SU-DHL-6 (cell line): ENCODE measurements at regions not wholly inside any gene's neighbourhood (a gene's known extent, or its start where the extent isn't known, plus 50 kb on each side); places are given as distances from the start of the nearest gene placed in this dataset.

ENCODE experiments used
- H2AFZ ChIP-seq: fragments of 200-600 bp; sonication (generic); 2 replicates; pipeline ENCODE4 v1.6.1; 2014; ENCODE audit warnings: low read depth, mild to moderate bottlenecking, moderate library complexity, mixed read lengths, antibody characterized with exemption, low read length; ENCODE audit not compliant: severe bottlenecking
- H3F3A ChIP-seq: fragments of 200-600 bp; shearing (Covaris generic); 2 replicates; pipeline ENCODE4 v1.6.0; 2016; ENCODE audit warnings: antibody characterized with exemption, mild to moderate bottlenecking; ENCODE audit not compliant: insufficient read depth
- H3K27ac ChIP-seq: fragments of 200-600 bp; sonication (generic); 2 replicates; pipeline ENCODE4 v1.5.1; 2016; ENCODE audit warnings: low read depth, mild to moderate bottlenecking, low read length, moderate library complexity, mixed read lengths
- H3K27me3 ChIP-seq: fragments of 200-600 bp; sonication (generic), shearing (Covaris generic); 2 replicates; pipeline ENCODE4 v1.6.0; 2014; ENCODE audit warnings: mild to moderate bottlenecking, low read length
- H3K36me3 ChIP-seq: fragments of 200-600 bp; sonication (generic); 2 replicates; pipeline ENCODE4 v1.6.1; 2014; ENCODE audit warnings: mild to moderate bottlenecking, low read length, mixed read lengths
- H3K4me2 ChIP-seq: fragments of 300-600, 200-600 bp; shearing (Covaris generic), sonication (generic); 2 replicates; pipeline ENCODE4 v1.6.0; 2014; ENCODE audit warnings: low read length, low read depth, mild to moderate bottlenecking; ENCODE audit not compliant: poor library complexity, severe bottlenecking
- H3K4me3 ChIP-seq: fragments of 200-600 bp; sonication (generic); 2 replicates; pipeline ENCODE4 v1.5.1; 2014; ENCODE audit warnings: antibody characterized with exemption, low read length, mild to moderate bottlenecking, mixed read lengths; ENCODE audit not compliant: insufficient read depth, poor library complexity, severe bottlenecking
- H3K79me2 ChIP-seq: fragments of 200-600 bp; sonication (generic); 2 replicates; pipeline ENCODE4 v1.6.1; 2014; ENCODE audit warnings: mild to moderate bottlenecking, low read length, moderate library complexity; ENCODE audit not compliant: insufficient read depth
- H3K9ac ChIP-seq: fragments of 200-600 bp; sonication (generic); 2 replicates; pipeline ENCODE4 v1.7.0; 2014; ENCODE audit warnings: mild to moderate bottlenecking, low read length
- H3K9me2 ChIP-seq: fragments of 200-600 bp; sonication (generic); replicated peaks from 2 replicates; pipeline ENCODE4 v1.6.1; 2014; ENCODE audit warnings: low read length; ENCODE audit not compliant: insufficient read depth
- H3K9me3 ChIP-seq: fragments of 200-600 bp; sonication (generic); 2 replicates; pipeline ENCODE4 v1.6.1; 2014; ENCODE audit warnings: low read length, mixed read lengths; ENCODE audit not compliant: insufficient read depth
- H4K20me1 ChIP-seq: fragments of 200-600 bp; sonication (generic); 2 replicates; pipeline ENCODE4 v1.6.1; 2014; ENCODE audit warnings: low read depth, mild to moderate bottlenecking, antibody characterized with exemption, low read length, moderate library complexity, mixed read lengths
- EZH2phosphoT487 ChIP-seq: fragments of 200-600 bp; sonication (generic), shearing (Covaris generic); conservative IDR thresholded peaks from 2 replicates; pipeline ENCODE4 v1.6.1; 2018; ENCODE audit warnings: mild to moderate bottlenecking, antibody characterized with exemption, low read length, moderate library complexity, mixed read lengths
- TF ChIP-seq, protein P1 (sequence below): fragments of 200-600 bp; sonication (generic); IDR thresholded peaks from one replicate; pipeline ENCODE4 v1.5.1; 2017; ENCODE audit warnings: antibody characterized with exemption, mild to moderate bottlenecking, low read length, moderate library complexity; ENCODE audit not compliant: insufficient read depth, poor library complexity, severe bottlenecking

DNA sequence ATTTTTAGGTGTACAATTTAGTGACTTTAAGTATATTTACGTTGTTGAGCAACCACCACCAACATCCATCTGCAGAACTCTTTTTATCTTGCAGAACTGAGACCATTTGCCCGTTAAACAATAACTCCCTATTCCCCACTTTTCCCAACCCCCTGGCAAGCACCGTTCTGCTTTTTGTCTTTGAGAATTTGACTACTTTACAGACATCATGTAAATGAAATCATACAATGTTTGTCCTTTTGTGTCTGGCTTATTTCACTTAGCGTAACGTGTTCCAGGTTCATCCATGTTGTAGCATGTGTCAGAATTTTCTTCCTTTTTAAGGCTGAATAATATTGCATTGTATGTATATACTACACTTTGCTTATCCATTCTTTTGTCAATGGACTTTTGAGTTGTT is 201.5 kb downstream of the DACT1 start:
- no peak overlapping the region for H3K9ac ChIP-seq

DNA sequence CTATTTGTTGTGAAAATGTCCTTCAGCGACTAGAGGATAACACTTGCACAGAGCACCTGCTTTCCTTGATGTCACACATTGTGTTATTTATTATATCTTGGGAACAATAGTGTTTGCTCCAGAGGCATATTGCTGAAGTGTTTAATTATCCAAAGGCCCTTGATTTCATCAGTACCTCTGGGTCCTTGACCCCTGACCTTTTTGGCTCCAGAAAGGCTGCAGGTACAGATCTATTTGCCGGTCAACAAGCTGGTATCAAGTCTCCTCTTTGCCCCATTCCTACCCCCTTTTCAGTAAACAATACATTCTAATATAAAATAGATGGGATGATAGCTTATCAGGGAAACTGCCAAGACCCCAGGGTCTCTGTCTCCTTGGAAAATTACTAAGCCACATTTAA is 206.8 kb downstream of the DACT1 start:
- Histone ChIP-seq H3F3A (no peaks in the 10 kb centered on the region), H3K79me2 (no peaks in the 10 kb centered on the region), H2AFZ (no peak overlapping the region), H3K9me2 (no peaks in the 10 kb centered on the region), H3K9ac (no peak overlapping the region), H3K4me2 (no peak overlapping the region), H3K4me3 (no peak overlapping the region), H3K27ac (no peak overlapping the region), H3K36me3 (no peaks in the 10 kb centered on the region), H3K9me3 (no peaks in the 10 kb centered on the region), H4K20me1 (no peaks in the 10 kb centered on the region), H3K27me3 (no peaks in the 10 kb centered on the region)
- TF ChIP-seq EZH2phosphoT487: no peak
- TF ChIP-seq, protein P1, sequence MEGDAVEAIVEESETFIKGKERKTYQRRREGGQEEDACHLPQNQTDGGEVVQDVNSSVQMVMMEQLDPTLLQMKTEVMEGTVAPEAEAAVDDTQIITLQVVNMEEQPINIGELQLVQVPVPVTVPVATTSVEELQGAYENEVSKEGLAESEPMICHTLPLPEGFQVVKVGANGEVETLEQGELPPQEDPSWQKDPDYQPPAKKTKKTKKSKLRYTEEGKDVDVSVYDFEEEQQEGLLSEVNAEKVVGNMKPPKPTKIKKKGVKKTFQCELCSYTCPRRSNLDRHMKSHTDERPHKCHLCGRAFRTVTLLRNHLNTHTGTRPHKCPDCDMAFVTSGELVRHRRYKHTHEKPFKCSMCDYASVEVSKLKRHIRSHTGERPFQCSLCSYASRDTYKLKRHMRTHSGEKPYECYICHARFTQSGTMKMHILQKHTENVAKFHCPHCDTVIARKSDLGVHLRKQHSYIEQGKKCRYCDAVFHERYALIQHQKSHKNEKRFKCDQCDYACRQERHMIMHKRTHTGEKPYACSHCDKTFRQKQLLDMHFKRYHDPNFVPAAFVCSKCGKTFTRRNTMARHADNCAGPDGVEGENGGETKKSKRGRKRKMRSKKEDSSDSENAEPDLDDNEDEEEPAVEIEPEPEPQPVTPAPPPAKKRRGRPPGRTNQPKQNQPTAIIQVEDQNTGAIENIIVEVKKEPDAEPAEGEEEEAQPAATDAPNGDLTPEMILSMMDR: no peak

More for the DNA sequence above, 201.5 kb downstream of the DACT1 start:
- Histone ChIP-seq H3K9me2 (no peaks in the 10 kb centered on the region), H3K27me3 (no peaks in the 10 kb centered on the region), H3K36me3 (no peaks in the 10 kb centered on the region), H3K79me2 (no peaks in the 10 kb centered on the region), H2AFZ (no peak overlapping the region), H3K4me2 (no peak overlapping the region), H3F3A (no peaks in the 10 kb centered on the region), H3K9me3 (no peaks in the 10 kb centered on the region), H4K20me1 (no peaks in the 10 kb centered on the region), H3K4me3 (no peak overlapping the region), H3K27ac (no peak overlapping the region)
- no peak for TF ChIP-seq EZH2phosphoT487
- TF ChIP-seq, protein P1: no peak

DNA sequence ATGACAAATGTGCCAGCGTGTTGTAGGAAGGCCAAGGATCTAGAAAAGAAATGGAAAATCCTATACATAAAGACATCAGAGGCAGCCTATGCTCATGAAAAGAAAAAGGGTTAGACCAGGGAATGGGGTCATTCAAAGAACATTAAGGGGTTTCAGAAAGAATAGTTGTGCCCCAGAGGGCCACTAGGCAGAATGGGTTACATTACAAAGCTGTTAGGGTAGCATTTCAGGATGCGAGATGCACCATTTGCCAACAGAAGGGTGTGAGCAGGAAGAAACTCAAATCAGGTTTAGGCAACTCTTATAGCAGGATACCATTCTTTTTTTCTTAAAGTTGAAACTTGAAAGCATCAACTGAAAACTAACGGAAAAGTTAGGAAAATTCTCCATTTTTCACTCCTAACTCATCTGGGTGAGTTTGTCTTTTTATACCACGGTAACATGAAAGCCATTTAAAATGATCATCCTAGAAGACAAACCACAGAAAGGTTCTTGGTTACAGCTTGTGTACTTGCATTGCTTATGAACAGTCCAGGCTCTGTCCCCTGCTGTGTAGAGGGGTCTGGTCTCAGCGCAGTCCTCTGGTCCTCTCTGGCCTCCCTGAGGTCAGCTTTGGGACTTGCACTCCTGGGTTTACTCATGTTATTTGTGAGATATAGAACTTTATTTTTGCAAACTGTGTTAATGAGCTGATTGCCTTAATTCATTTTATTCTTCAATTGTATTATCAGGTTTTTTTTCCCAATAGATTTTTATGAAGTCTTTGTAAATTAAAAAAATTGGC is 209.1 kb downstream of the DACT1 start:
- H3K79me2 ChIP-seq: no peaks in the 10 kb centered on the region
- H3K9me2 ChIP-seq: no peaks in the 10 kb centered on the region
- H4K20me1 ChIP-seq: no peaks in the 10 kb centered on the region
- H3K9ac ChIP-seq: no peak overlapping the region
- H3K4me2 ChIP-seq: no peak overlapping the region
- H3K27ac ChIP-seq: no peak overlapping the region
- H2AFZ ChIP-seq: no peak overlapping the region
- no peaks in the 10 kb centered on the region for H3F3A ChIP-seq
- no peak for TF ChIP-seq EZH2phosphoT487
- TF ChIP-seq, protein P1: no peak
- no peaks in the 10 kb centered on the region for H3K9me3 ChIP-seq
- H3K27me3 ChIP-seq: no peaks in the 10 kb centered on the region
- H3K4me3 ChIP-seq: no peak overlapping the region
- no peaks in the 10 kb centered on the region for H3K36me3 ChIP-seq
